Skin epidermis (tissue), 12 donors: ENCODE measurements at regions not wholly inside any gene's neighbourhood (a gene's known extent, or its start where the extent isn't known, plus 50 kb on each side); places are given as distances from the start of the nearest gene placed in this dataset.

Experiments
- H3K27ac ChIP-seq, 21 experiments: fragments of 200-600 bp; sonication (generic) in 11 of 21; one replicate each; pipeline ENCODE4 v1.5.0; 2020; ENCODE audit warnings: mild to moderate bottlenecking in 3 of 21, inconsistent platforms in 2 of 21, moderate library complexity in 2 of 21
- H3K4me3 ChIP-seq, 7 experiments: fragments of 200-600 bp; sonication (generic) in 2 of 7; one replicate each; pipeline ENCODE4 v1.5.0; 2020; ENCODE audit warnings: inconsistent platforms in 2 of 7, mild to moderate bottlenecking in 2 of 7, moderate library complexity in 1 of 7

- Histone ChIP-seq H3K27ac (no peak overlapping the region), H3K4me3 (no peak overlapping the region)
Observed at GRCh38 chr10:108445746-108446145, 1281.2 kb upstream of the SORCS1 start.

- Histone ChIP-seq H3K4me3 (no peak overlapping the region), H3K27ac (no peak overlapping the region)
Observed at GRCh38 chr10:108443636-108444035, 1279.1 kb upstream of the SORCS1 start.

GRCh38 chr10:108439397-108439796 lies 1274.9 kb upstream of the SORCS1 start:
- Histone ChIP-seq H3K4me3 (no peak overlapping the region), H3K27ac (no peak overlapping the region)

GRCh38 chr10:108436096-108436495 lies 1271.6 kb upstream of the SORCS1 start:
- H3K4me3 ChIP-seq, result no peak overlapping the region
- H3K27ac ChIP-seq, result no peak overlapping the region

- Histone ChIP-seq H3K27ac (no peak overlapping the region), H3K4me3 (no peak overlapping the region)
Observed at GRCh38 chr10:108434559-108435252, 1270.2 kb upstream of the SORCS1 start.

- no peak overlapping the region for H3K4me3 ChIP-seq
- no peak overlapping the region for H3K27ac ChIP-seq
Observed at GRCh38 chr10:108427146-108427545, 1262.6 kb upstream of the SORCS1 start.

GRCh38 chr10:108425283-108425964 lies 1260.9 kb upstream of the SORCS1 start:
- Histone ChIP-seq H3K4me3 (no peak overlapping the region), H3K27ac (no peak overlapping the region)

GRCh38 chr10:108424656-108425055 lies 1260.2 kb upstream of the SORCS1 start:
- Histone ChIP-seq H3K27ac (no peak overlapping the region), H3K4me3 (no peak overlapping the region)

GRCh38 chr10:108422286-108422685 lies 1257.8 kb upstream of the SORCS1 start:
- Histone ChIP-seq H3K27ac (no peak overlapping the region), H3K4me3 (no peak overlapping the region)

- Histone ChIP-seq H3K27ac (no peak overlapping the region), H3K4me3 (no peak overlapping the region)
Observed at GRCh38 chr10:108421266-108421665, 1256.8 kb upstream of the SORCS1 start.

GRCh38 chr10:108413954-108414353 lies 1249.4 kb upstream of the SORCS1 start:
- Histone ChIP-seq H3K27ac (no peak overlapping the region), H3K4me3 (no peak overlapping the region)

- no peak overlapping the region for H3K4me3 ChIP-seq
- no peak overlapping the region for H3K27ac ChIP-seq
Observed at GRCh38 chr10:108412323-108412722, 1247.8 kb upstream of the SORCS1 start.

- Histone ChIP-seq H3K4me3 (no peak overlapping the region), H3K27ac (no peak overlapping the region)
Observed at GRCh38 chr10:108411894-108412293, 1247.4 kb upstream of the SORCS1 start.

GRCh38 chr10:108411206-108411605 lies 1246.7 kb upstream of the SORCS1 start:
- H3K27ac ChIP-seq, result no peak overlapping the region
- H3K4me3 ChIP-seq, result no peak overlapping the region

- Histone ChIP-seq H3K27ac (no peak overlapping the region), H3K4me3 (no peak overlapping the region)
Observed at GRCh38 chr10:108410236-108410635, 1245.7 kb upstream of the SORCS1 start.

GRCh38 chr10:108409306-108409705 lies 1244.8 kb upstream of the SORCS1 start:
- Histone ChIP-seq H3K4me3 (no peak overlapping the region), H3K27ac (no peak overlapping the region)

- no peak overlapping the region for H3K4me3 ChIP-seq
Observed at GRCh38 chr10:108404155-108404554, 1239.6 kb upstream of the SORCS1 start.

GRCh38 chr10:108399465-108399864 lies 1235.0 kb upstream of the SORCS1 start:
- Histone ChIP-seq H3K27ac (no peak overlapping the region), H3K4me3 (no peak overlapping the region)

More at GRCh38 chr10:108404155-108404554, 1239.6 kb upstream of the SORCS1 start:
- H3K27ac ChIP-seq, result no peak overlapping the region

- no peak overlapping the region for H3K27ac ChIP-seq
- no peak overlapping the region for H3K4me3 ChIP-seq
Observed at GRCh38 chr10:108393089-108393488, 1228.6 kb upstream of the SORCS1 start.

GRCh38 chr10:108392286-108392685 lies 1227.8 kb upstream of the SORCS1 start:
- H3K27ac ChIP-seq, result no peak overlapping the region
- no peak overlapping the region for H3K4me3 ChIP-seq

GRCh38 chr10:108388706-108389105 lies 1224.2 kb upstream of the SORCS1 start:
- Histone ChIP-seq H3K27ac (no peak overlapping the region), H3K4me3 (no peak overlapping the region)

GRCh38 chr10:108385963-108386362 lies 1221.5 kb upstream of the SORCS1 start:
- no peak overlapping the region for H3K27ac ChIP-seq
- H3K4me3 ChIP-seq, result no peak overlapping the region
